SK-N-SH (cell line): ENCODE measurements at regions not wholly inside any gene's neighbourhood (a gene's known extent, or its start where the extent isn't known, plus 50 kb on each side); places are given as distances from the start of the nearest gene placed in this dataset.
"Not testable (repeated sequence)": the region's sequence is repeated elsewhere in the genome, so short reads cannot be mapped to it uniquely, and the experiment has no call there.

ENCODE experiments used
- CTCF ChIA-PET: fragments of 300-600, 350-600 bp; formaldehyde crosslinking; extraction: SDS; loops from one replicate; lab custom pipeline; 2021; lab: Yijun Ruan, JAX
- POLR2A ChIA-PET: fragments of 350-600 bp; sonication (Branson Sonifier 250); formaldehyde crosslinking; extraction: SDS; loops from one replicate; lab custom pipeline; 2020; ENCODE audit warnings: antibody characterized with exemption, inconsistent platforms; lab: Yijun Ruan, JAX
- DNase-seq: peaks from one replicate; pipeline ENCODE4 v3.0.0; 2012
- H2AFZ ChIP-seq: fragments of 200-600 bp; sonication (generic); 2 replicates; pipeline ENCODE4 v1.8.1; 2016; ENCODE audit warnings: antibody characterized with exemption, mild to moderate bottlenecking, low read depth
- H3F3A ChIP-seq: fragments of 200-600 bp; sonication (generic); replicated peaks from 2 replicates; pipeline ENCODE3; 2016; ENCODE audit warnings: antibody characterized with exemption, mild to moderate bottlenecking; ENCODE audit not compliant: insufficient read depth
- H3K27ac ChIP-seq, 2 experiments: fragments of 200-500 bp in 1 of 2; fragments of 200-600 bp in 1 of 2; sonication (Bioruptor generic) in 1 of 2; sonication (generic), shearing (Covaris generic) in 1 of 2; 2 replicates each; pipeline versions ENCODE4 v1.5.1 to v1.6.1; 2014 to 2016; ENCODE audit warnings: low read depth in 2 of 2, inconsistent platforms in 1 of 2, low read length in 1 of 2, mild to moderate bottlenecking in 1 of 2, mixed read lengths in 1 of 2
- H3K27me3 ChIP-seq: fragments of 200-600 bp; sonication (generic), shearing (Covaris generic); 2 replicates; pipeline ENCODE4 v1.6.1; 2016; ENCODE audit warnings: mixed run types; ENCODE audit not compliant: insufficient read depth
- H3K36me3 ChIP-seq, 2 experiments: fragments of 200-500 bp in 1 of 2; fragments of 200-600 bp in 1 of 2; sonication (Bioruptor generic) in 1 of 2; sonication (generic) in 1 of 2; replicated peaks in 1 of 2; 2 replicates each; pipeline versions ENCODE3 to v1.5.1; 2014 to 2016; ENCODE audit warnings: low read length in 1 of 2, mild to moderate bottlenecking in 1 of 2; ENCODE audit not compliant: insufficient read depth in 2 of 2, control insufficient read depth in 1 of 2
- H3K4me1 ChIP-seq, 2 experiments: fragments of 200-500 bp in 1 of 2; fragments of 200-600 bp in 1 of 2; sonication (Bioruptor generic) in 1 of 2; sonication (generic), shearing (Covaris generic) in 1 of 2; 2 replicates each; pipeline versions ENCODE4 v1.5.1 to v1.6.1; 2014 to 2016; ENCODE audit warnings: low read depth in 1 of 2, low read length in 1 of 2, mixed run types in 1 of 2; ENCODE audit not compliant: insufficient read depth in 2 of 2, control insufficient read depth in 1 of 2
- H3K4me2 ChIP-seq: fragments of 200-600 bp; sonication (generic), shearing (Covaris generic); 2 replicates; pipeline ENCODE4 v1.6.1; 2017; ENCODE audit warnings: mixed run types
- H3K4me3 ChIP-seq, 2 experiments: fragments of 200-500 bp in 1 of 2; fragments of 200-600 bp in 1 of 2; sonication (Bioruptor generic) in 1 of 2; sonication (generic), shearing (Covaris generic) in 1 of 2; 2 replicates each; pipeline versions ENCODE4 v1.5.1 to v1.8.1; 2014 to 2016; ENCODE audit warnings: low read depth in 2 of 2, inconsistent platforms in 1 of 2, low read length in 1 of 2, mild to moderate bottlenecking in 1 of 2, mixed read lengths in 1 of 2, moderate library complexity in 1 of 2
- H3K79me2 ChIP-seq: fragments of 200-600 bp; sonication (generic); 2 replicates; pipeline ENCODE4 v1.8.1; 2017; ENCODE audit warnings: mild to moderate bottlenecking; ENCODE audit not compliant: insufficient read depth
- H3K9ac ChIP-seq: fragments of 200-600 bp; sonication (generic); 2 replicates; pipeline ENCODE4 v1.6.1; 2017; ENCODE audit warnings: mixed run types
- H3K9me2 ChIP-seq: fragments of 200-600 bp; sonication (generic); 2 replicates; pipeline ENCODE4 v1.6.1; 2017; ENCODE audit warnings: mixed run types
- H3K9me3 ChIP-seq: fragments of 200-600 bp; sonication (generic); 2 replicates; pipeline ENCODE4 v1.6.1; 2017; ENCODE audit warnings: mixed run types, mild to moderate bottlenecking, moderate library complexity
- H4K20me1 ChIP-seq: fragments of 200-600 bp; sonication (generic); 2 replicates; pipeline ENCODE4 v1.6.1; 2017; ENCODE audit warnings: mild to moderate bottlenecking, mixed run types; ENCODE audit not compliant: insufficient read depth
- ELF1 ChIP-seq: IDR thresholded peaks from 2 replicates; pipeline ENCODE4 v1.4.0; 2012
- EP300 ChIP-seq, 2 experiments: IDR thresholded peaks; 2 replicates each; pipeline versions ENCODE4 v1.4.0 to v1.6.1; 2012; ENCODE audit warnings: borderline replicate concordance in 1 of 2, low read depth in 1 of 2, low read length in 1 of 2
- FOXJ3 ChIP-seq: sonication (generic); formaldehyde crosslinking; IDR thresholded peaks from 2 replicates; pipeline ENCODE4 v1.5.1; 2020; ENCODE audit warnings: mild to moderate bottlenecking, missing genetic modification reagents
- GATA2 ChIP-seq: sonication (generic); formaldehyde crosslinking; IDR thresholded peaks from 2 replicates; pipeline ENCODE4 v1.5.0; 2020; ENCODE audit warnings: mild to moderate bottlenecking, missing genetic modification reagents
- RXRA ChIP-seq: IDR thresholded peaks from 2 replicates; pipeline ENCODE4 v1.4.0; 2012; ENCODE audit warnings: low read depth, mild to moderate bottlenecking, borderline replicate concordance
- SMC3 ChIP-seq: IDR thresholded peaks from 2 replicates; pipeline ENCODE4 v1.6.1; 2012; ENCODE audit warnings: low read depth, low read length, improper control_type of control experiment
- TAF1 ChIP-seq: IDR thresholded peaks from 2 replicates; pipeline ENCODE4 v1.6.1; 2012; ENCODE audit warnings: low read depth, mild to moderate bottlenecking, low read length, moderate library complexity, borderline replicate concordance
- TCF12 ChIP-seq: IDR thresholded peaks from 2 replicates; pipeline ENCODE4 v1.4.0; 2012
- TEAD4 ChIP-seq: IDR thresholded peaks from 2 replicates; pipeline ENCODE4 v1.4.0; 2012; ENCODE audit warnings: mild to moderate bottlenecking, borderline replicate concordance; ENCODE audit not compliant: insufficient read depth
- YY1 ChIP-seq: IDR thresholded peaks from 2 replicates; pipeline ENCODE4 v1.4.0; 2012; ENCODE audit warnings: low read depth, mild to moderate bottlenecking
- WGBS: methylation state at CpG from one replicate; pipeline ENCODE4 v1.1.6; 2017; ENCODE audit warnings: low lambda C conversion rate; 5-methylcytosine and 5-hydroxymethylcytosine counted together
- TF ChIP-seq, protein P1 (sequence below): IDR thresholded peaks from 2 replicates; pipeline ENCODE4 v1.4.0; 2012; ENCODE audit warnings: low read depth
- TF ChIP-seq, protein P2 (sequence below): IDR thresholded peaks from 2 replicates; pipeline ENCODE4 v1.4.0; 2012; ENCODE audit warnings: low read depth, borderline replicate concordance
- TF ChIP-seq, protein P3 (sequence below): IDR thresholded peaks from 2 replicates; pipeline ENCODE4 v1.4.0; 2012; ENCODE audit warnings: low read depth, borderline replicate concordance

DNA sequence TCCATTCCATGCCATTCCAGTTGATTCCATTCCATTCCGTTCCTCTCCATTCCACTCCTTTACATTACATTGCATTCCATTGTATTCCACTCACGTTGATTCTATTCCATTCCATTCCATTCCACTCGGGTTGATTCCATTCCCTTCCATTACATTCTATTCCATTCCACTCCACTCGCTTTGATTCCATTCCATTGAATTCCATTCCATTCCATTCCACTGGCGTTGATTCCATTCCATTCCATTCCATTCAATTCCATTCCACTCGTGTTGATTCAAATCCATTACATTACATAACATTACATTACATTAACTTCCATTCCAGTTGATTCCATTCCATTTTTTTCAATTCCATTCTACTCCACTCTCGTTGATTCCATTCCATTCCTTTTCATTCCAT is 1142.8 kb downstream of the RPIA start:
- ChIA-PET CTCF (no interaction called here), POLR2A (no interaction called here)
- H3K4me1 ChIP-seq, result no peaks in the 10 kb centered on the region

DNA sequence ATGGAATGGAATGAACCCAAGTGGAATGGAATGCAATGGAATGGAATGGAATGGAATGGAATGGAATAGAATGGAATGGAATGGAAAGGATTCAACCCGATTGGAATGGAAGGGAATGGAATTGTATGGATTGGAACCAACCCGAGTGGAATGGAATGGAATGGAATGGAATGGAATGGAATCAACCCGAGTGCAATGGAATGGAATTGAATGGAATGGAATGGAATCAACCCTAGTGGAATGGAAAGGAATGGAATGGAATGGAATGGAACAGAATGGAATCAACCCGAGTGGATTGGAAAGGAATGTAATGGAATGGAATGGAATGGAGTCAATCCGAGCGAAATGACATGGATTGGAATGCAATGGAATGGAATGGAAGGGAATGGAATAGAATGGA is 1144.9 kb downstream of the RPIA start:
- POLR2A ChIA-PET, H3F3A ChIP-seq, H3K36me3 ChIP-seq, H3K9me3 ChIP-seq, H3K4me1 ChIP-seq, H2AFZ ChIP-seq, DNase-seq, H3K27ac ChIP-seq, CTCF ChIA-PET, H3K4me3 ChIP-seq, H4K20me1 ChIP-seq, H3K9me2 ChIP-seq, H3K9ac ChIP-seq, H3K27me3 ChIP-seq, H3K79me2 ChIP-seq, H3K4me2 ChIP-seq: not testable (repeated sequence)
- WGBS, result 3% methylated on average over 6 of the region's 6 CpGs

More for the DNA sequence above, 1142.8 kb downstream of the RPIA start:
- Histone ChIP-seq H4K20me1 (no peaks in the 10 kb centered on the region), H3K27ac (no peak overlapping the region), H2AFZ (no peak overlapping the region), H3K36me3 (no peaks in the 10 kb centered on the region), H3K4me2 (no peak overlapping the region), H3K79me2 (no peaks in the 10 kb centered on the region), H3K9ac (no peak overlapping the region), H3K9me2 (no peaks in the 10 kb centered on the region), H3K9me3 (peaks cover 13% of the 10 kb centered on the region; the same call in 1 of the 2 replicates), H3K4me3 (no peak overlapping the region), H3F3A (no peaks in the 10 kb centered on the region), H3K27me3 (no peaks in the 10 kb centered on the region)
- WGBS, result 2% methylated on average over 7 of the region's 7 CpGs
- no peak for DNase-seq
- TF ChIP-seq TAF1, result no peak

DNA sequence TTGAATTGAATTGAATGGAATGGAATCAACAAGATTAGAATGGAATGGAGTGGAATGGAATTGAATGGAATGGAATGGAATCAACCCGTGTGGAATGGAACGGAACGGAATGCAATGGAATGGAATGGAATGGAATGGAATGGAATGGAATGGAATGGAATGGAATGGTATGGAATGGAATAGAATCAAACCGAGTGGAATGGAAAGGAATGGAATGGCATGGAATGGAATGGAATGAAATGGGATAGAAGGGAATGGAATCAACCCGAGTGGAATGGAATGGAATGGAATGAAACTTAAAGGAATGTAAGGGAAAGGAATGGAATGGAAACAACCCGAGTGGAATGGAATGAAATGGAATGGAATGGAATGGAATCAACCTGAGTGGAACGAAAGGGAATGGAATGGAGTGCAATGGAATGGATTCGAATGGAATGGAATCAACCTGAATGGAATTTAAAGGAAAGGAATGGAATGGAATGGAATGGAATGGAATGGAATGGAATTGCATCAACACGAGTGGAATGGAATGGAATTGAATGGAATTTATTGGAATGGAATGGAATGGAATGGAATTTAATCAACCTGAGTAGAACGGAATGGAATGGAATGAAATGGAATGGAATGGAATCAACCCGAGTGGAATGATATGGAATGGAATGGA is 1146.6 kb downstream of the RPIA start:
- POLR2A ChIA-PET, result no interaction called here
- no peaks in the 10 kb centered on the region for H3F3A ChIP-seq
- no peaks in the 10 kb centered on the region for H3K4me1 ChIP-seq
- H3K27me3 ChIP-seq, result no peaks in the 10 kb centered on the region
- H3K4me2 ChIP-seq, result no peak overlapping the region
- H4K20me1 ChIP-seq, result no peaks in the 10 kb centered on the region
- no peak overlapping the region for H3K27ac ChIP-seq
- H3K79me2 ChIP-seq, result no peaks in the 10 kb centered on the region
- H3K9me3 ChIP-seq, result peaks cover 9% of the 10 kb centered on the region; the same call in 1 of the 2 replicates
- no peaks in the 10 kb centered on the region for H3K36me3 ChIP-seq
- 4% methylated on average over 11 of the region's 11 CpGs for WGBS
- no peak overlapping the region for H2AFZ ChIP-seq
- H3K4me3 ChIP-seq, result no peak overlapping the region
- CTCF ChIA-PET, result no interaction called here
- DNase-seq, result no peak
- H3K9ac ChIP-seq, result no peak overlapping the region
- H3K9me2 ChIP-seq, result no peaks in the 10 kb centered on the region
- TF ChIP-seq TEAD4 (no peak), YY1 (no peak), FOXJ3 (CRISPR knock-in tag) (no peak), SMC3 (no peak), RXRA (no peak), EP300 (IDR thresholded peaks at IDR 0.05; ENCODE audit: borderline replicate concordance in 1 of 2, low read depth in 1 of 2, low read length in 1 of 2) (no peak), ELF1 (no peak), TCF12 (no peak), TAF1 (no peak), GATA2 (CRISPR knock-in tag) (no peak)
- TF ChIP-seq, protein P1, sequence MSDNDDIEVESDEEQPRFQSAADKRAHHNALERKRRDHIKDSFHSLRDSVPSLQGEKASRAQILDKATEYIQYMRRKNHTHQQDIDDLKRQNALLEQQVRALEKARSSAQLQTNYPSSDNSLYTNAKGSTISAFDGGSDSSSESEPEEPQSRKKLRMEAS, result no peak
- TF ChIP-seq, protein P2, sequence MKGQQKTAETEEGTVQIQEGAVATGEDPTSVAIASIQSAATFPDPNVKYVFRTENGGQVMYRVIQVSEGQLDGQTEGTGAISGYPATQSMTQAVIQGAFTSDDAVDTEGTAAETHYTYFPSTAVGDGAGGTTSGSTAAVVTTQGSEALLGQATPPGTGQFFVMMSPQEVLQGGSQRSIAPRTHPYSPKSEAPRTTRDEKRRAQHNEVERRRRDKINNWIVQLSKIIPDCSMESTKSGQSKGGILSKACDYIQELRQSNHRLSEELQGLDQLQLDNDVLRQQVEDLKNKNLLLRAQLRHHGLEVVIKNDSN, result no peak
- TF ChIP-seq, protein P3, sequence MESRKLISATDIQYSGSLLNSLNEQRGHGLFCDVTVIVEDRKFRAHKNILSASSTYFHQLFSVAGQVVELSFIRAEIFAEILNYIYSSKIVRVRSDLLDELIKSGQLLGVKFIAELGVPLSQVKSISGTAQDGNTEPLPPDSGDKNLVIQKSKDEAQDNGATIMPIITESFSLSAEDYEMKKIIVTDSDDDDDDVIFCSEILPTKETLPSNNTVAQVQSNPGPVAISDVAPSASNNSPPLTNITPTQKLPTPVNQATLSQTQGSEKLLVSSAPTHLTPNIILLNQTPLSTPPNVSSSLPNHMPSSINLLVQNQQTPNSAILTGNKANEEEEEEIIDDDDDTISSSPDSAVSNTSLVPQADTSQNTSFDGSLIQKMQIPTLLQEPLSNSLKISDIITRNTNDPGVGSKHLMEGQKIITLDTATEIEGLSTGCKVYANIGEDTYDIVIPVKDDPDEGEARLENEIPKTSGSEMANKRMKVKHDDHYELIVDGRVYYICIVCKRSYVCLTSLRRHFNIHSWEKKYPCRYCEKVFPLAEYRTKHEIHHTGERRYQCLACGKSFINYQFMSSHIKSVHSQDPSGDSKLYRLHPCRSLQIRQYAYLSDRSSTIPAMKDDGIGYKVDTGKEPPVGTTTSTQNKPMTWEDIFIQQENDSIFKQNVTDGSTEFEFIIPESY, result no peak

DNA sequence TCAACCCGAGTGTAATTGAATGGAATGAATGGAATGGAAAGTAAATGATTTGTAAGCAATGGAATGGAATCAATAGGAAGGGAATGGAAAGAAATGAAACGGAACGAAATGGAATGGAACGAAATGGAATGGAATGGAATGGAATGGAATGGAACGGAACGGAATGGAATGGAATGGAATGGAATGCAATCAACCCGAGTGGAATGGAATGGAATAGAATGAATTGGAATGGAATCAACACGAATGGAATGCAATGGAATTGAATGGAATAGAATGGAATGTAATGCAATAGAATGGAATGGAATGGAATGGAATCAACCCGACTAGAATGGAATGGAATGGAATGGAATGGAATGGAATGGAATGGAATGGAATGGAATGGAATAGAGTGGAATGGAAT is 1148.7 kb downstream of the RPIA start:
- H2AFZ ChIP-seq, H4K20me1 ChIP-seq, CTCF ChIA-PET, POLR2A ChIA-PET, H3K9me3 ChIP-seq, H3K79me2 ChIP-seq, H3K36me3 ChIP-seq, H3K4me2 ChIP-seq, H3K9ac ChIP-seq, H3K27me3 ChIP-seq, H3K4me3 ChIP-seq, H3K27ac ChIP-seq, H3K9me2 ChIP-seq, H3F3A ChIP-seq, H3K4me1 ChIP-seq, DNase-seq: not testable (repeated sequence)
- 2% methylated on average over 9 of the region's 9 CpGs for WGBS
